HG03060 (cell line): ENCODE measurements at regions not wholly inside any gene's neighbourhood (a gene's known extent, or its start where the extent isn't known, plus 50 kb on each side); places are given as distances from the start of the nearest gene placed in this dataset.
"Not testable (repeated sequence)": the region's sequence is repeated elsewhere in the genome, so short reads cannot be mapped to it uniquely, and the experiment has no call there.

Experiments used
- ATAC-seq: cut with Tn5 transposase; IDR thresholded peaks from one replicate; pipeline ENCODE4 v1.9.1; 2021; ENCODE audit warnings: low read depth, moderate number of reproducible peaks; ENCODE audit not compliant: unreplicated experiment

DNA sequence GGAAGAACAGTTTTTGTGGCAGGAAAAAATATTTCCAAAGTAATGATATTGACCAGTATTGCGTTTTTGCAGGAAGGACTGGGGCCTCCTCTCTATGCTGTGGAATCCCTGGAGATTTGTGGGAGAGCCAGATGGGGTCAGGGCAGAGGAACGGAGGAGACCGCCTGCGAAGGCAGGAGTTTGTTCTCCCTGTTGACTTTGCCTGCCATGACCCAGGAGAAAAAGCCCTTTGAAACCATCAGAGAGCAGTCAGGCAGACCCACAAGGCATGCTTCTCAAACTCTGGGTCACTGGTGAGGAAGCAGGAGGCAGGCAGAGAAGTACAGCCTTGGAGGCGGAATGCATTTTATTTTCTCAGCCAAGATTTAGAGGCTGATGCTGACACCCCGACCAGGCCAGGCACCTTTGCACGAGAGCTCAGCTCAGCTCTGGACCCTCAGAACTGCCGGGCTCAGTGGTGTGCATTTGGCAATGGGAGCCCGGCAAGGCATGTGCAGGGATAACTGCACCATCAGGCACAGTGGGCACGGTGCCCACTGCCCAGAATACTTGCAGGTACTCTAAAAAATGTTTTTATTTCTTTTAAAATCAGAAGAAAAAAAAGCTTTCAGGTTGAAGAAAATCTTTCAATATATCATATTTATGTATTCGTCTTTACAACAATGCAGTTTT is 410.4 kb downstream of the RPS24 start:
- ATAC-seq = no peak

DNA sequence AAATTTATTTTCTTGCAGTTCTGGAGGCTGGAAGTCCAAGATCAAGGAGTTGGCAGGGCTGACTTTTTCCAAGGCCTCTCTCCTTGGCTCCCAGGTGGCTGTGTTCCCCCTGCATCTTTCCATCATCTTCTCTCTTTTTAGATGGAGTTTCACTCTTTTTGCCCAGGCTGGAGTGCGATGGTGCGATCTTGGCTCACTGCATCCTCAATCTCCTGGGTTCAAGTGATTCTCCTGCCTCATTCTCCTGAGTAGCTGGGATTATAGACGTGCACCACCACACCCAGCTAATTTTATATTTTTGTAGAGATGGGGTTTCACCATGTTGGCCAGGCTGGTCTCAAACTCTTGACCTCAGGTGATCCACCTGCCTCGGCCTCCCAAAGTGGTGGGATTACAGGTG is 411.1 kb downstream of the RPS24 start:
- not testable (repeated sequence) for ATAC-seq

DNA sequence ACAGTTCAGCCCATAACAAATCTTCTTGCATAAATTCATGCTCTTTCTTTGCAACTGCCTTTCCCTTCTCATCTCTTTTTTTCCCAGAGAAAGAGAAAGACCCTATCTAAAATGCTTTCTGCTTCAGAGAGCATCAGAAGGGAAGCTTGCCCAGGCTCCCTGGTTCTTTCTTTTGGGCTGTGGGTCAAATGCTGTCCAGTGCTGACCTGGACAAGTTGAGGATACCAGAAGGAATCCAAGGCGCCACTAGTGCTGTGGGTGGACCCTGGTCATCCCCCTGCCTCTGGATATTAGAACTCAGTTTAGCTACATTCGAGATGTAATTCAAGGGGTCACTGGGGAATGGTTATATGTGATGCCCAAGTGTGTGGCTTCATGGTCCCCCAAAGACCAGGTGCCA is 411.6 kb downstream of the RPS24 start:
- no peak for ATAC-seq

- ATAC-seq = no peak
These were observed 414.8 kb downstream of the RPS24 start for GRCh38 chr10:78448470-78448869.

DNA sequence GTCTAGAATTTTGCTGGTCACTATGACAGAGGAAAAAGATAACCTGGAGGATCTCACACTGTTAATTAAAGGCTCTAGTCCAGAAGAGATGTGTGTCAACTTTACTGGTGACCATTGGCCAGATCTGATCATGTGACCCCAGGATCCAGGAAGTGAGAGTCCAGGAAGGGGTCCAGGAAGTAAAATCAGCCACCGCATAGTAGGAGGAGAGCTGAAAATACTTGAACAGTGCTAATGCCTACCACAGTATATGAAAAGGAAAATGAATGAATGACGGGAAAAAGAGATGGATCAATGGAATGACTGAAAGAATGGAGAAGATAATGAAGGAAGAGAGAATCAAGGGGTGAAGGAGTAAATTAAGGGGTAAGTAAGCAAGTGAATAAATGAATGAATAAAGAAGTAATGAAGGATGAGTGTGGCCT is 415.3 kb downstream of the RPS24 start:
- ATAC-seq = no peak

GRCh38 chr10:78449554-78449953 is 415.9 kb downstream of the RPS24 start:
- no peak for ATAC-seq

DNA sequence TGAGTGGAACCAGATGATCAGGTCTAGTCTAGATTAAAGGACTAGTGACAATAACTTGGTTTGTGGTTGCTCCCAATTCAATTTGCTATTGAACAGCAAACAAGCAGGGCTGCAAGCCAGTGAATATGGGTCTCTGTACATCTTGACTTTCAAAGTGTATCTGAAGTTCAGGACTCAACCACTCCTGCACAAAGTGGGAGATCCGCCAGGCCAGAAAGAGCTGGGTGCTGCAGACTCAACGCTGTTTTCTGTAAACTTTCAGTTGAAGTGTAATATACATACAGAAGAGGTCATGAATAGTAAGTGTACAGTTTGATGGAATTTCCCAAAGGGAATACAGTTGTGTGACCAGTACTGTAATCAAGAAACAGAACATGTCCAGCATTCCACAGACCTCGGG is 416.6 kb downstream of the RPS24 start:
- no peak for ATAC-seq

DNA sequence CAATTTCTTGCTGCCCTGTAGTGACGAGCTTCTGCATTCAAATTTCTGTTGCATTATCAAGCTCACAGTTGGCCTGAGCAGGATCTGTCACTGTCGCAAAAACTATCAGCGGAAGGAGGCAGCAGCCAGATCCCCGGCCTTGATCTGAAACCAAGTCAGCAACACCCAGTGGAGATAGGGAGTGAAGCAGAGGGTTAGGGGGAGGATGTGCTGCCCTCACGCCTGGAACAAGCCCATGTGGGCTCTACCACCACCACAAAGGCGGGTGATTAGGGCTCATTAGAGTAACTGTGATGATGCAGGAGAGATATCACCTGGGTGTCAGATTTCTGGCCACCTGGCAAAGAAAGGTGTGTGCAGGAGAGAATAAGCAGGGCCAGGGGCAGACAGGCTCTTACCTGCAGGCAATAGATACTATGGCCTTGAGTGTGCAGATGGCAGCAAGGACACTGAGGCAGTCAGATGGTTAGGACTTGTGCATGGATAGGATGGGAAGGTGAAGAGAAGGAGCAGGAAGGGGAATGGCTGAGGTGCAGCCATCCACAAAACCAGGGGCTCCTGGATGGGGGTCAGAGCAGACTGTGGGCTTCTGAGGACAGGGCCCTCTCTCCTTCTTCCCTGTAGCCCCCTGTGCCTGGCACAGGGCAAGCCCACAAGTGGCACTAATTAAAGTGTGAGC is 417.3 kb downstream of the RPS24 start:
- ATAC-seq = no peak

GRCh38 chr10:78451592-78451991 is 417.9 kb downstream of the RPS24 start:
- ATAC-seq = no peak

- ATAC-seq = no peak
These were observed 420.5 kb downstream of the RPS24 start for GRCh38 chr10:78454123-78454645.

- no peak for ATAC-seq
These were observed 421.6 kb downstream of the RPS24 start for GRCh38 chr10:78455236-78455635.

GRCh38 chr10:78455811-78456210 is 422.1 kb downstream of the RPS24 start:
- no peak for ATAC-seq

DNA sequence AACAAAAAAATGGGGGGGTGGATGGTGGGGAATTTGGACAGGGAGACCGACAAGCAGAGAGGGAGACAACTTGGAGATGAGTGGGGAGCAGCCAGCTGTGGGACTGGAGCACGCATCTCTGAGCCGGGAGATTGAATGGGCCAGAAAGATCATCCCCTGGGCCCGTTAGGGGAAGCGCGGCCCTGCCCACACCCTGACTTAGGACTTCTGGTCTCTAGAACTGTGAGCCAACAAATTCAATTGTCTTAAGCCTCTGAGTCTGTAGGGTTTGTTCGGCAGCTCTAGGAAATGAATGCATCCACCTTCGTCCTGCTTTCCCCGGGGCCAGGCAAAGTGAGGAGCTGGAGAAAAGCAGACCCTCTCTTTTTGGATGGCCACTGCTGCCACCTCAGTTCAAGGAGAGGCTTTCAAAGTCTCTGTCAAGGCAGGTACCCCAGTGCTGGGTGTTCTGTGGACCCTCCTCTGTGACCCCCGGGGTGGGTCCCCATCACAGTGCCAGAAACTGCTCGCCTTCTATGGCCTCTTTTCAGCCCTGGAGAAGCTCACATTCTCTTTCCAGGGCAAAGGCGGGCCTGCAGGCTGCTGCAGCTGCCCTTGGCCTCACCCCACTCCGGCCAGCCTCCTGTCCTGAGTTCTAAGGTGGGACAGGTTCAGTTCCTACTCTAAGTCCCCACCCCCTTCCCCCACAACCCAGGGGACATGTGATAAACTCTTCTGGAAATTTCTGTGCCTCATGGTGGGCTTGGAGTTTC is 423.2 kb downstream of the RPS24 start:
- ATAC-seq = no peak

- ATAC-seq = no peak
These were observed 424.3 kb downstream of the RPS24 start for GRCh38 chr10:78457804-78458482.

- no peak for ATAC-seq
These were observed 425.4 kb downstream of the RPS24 start for GRCh38 chr10:78458983-78459638.

- ATAC-seq = no peak
These were observed 426.0 kb downstream of the RPS24 start for GRCh38 chr10:78459639-78460037.

GRCh38 chr10:78460204-78460603 is 426.5 kb downstream of the RPS24 start:
- ATAC-seq = no peak

DNA sequence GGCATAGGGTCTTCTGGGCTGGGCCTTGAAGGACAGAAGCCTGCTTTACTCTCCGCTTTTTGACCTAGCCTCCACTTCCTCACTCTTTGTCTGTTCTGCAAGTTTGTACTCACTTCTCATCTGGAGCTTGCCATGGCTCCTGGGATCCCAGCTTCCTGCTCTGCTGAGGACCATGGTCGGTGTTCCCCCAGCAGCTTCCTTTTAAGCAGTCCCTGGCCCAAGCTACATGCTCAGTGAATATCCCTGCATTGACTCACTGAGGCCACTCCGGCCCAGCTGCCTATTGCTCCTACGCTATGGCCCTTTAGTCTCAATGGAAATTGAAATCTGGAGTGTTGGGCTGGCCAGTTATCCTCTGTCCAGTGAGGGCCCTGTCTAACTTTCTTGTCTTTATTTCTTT is 427.7 kb downstream of the RPS24 start:
- ATAC-seq = no peak

DNA sequence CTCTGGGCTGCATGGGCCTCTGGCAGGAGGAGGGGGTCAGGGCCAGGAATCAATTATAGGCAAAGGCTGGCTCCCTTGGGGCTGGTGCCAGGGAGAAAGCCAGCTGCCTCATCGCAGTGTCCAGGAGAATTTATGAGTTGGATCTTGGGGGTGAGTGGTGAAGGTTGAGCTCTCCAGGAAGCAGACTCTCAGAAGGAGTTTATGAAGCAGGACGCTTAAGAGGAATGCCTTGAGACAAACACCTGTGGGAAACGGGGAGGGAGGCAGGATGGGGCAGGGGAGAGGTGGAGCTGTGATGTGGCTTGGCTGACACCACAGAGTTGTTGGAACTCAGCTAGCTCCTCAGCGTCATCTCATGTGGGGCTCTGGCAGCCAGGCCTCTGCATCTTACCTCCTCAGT is 428.5 kb downstream of the RPS24 start:
- no peak for ATAC-seq

DNA sequence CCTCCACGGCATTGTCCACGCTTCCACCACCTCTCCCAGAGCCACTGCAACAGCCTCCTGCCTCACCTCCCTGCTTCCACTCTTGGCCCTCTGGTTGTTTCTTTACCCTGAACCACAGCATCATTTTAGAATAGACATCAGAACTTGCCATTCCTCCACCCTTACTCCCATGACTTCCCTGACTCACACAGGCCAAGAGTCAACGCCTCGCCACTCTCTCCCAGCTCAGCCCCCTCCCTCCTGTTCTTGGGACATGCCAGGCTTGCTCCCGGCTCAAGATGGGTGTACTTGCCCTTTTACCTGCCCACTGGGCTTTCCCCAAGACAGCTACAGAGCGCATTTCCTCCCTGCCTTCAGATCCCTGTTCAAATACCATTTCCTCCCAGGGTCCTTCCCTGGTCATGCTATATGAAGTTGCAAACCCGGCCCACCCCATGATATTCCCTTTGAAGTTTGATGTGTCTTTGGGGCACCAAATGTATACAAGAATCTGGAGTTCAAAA is 429.1 kb downstream of the RPS24 start:
- ATAC-seq = no peak
